ENCODE measurements at regions not wholly inside any gene's neighbourhood (a gene's known extent, or its start where the extent isn't known, plus 50 kb on each side); places are given as distances from the start of the nearest gene placed in this dataset.

- TF ChIP-seq CTCF (IDR thresholded peaks at IDR 0.05; ENCODE audit: insufficient read depth, low read length) (no peak), POLR2AphosphoS5 (IDR thresholded peaks at IDR 0.05; ENCODE audit: low read depth) (no peak), GABPA (IDR thresholded peaks at IDR 0.05; ENCODE audit: low read depth) (no peak)
These were observed 289.8 kb upstream of the SNX7 start for GRCh38 chr1:98371764-98372163.
